ENCODE measurements at regions not wholly inside any gene's neighbourhood (a gene's known extent, or its start where the extent isn't known, plus 50 kb on each side); places are given as distances from the start of the nearest gene placed in this dataset.

GRCh38 chr4:170657761-170658160 lies 568.0 kb upstream of the AADAT start:
- Histone ChIP-seq H3K27me3 (ENCODE audit: insufficient read depth, low read length) (no peaks in the 10 kb centered on the region), H3K4me2 (ENCODE audit: low read length) (no peak overlapping the region), H3K9ac (ENCODE audit: low read length) (no peak overlapping the region), H3K79me2 (ENCODE audit: insufficient read depth, low read length) (no peaks in the 10 kb centered on the region), H3K4me1 (ENCODE audit: insufficient read depth, low read length) (no peaks in the 10 kb centered on the region), H3K9me3 (ENCODE audit: insufficient read depth, low read depth, low read length) (no peaks in the 10 kb centered on the region), H3K27ac (ENCODE audit: low read depth, low read length) (no peak overlapping the region), H2AFZ (ENCODE audit: low read depth, low read length) (no peak overlapping the region), H3K4me3 (ENCODE audit: insufficient read depth, low read depth, low read length) (no peak overlapping the region), H4K20me1 (ENCODE audit: insufficient read depth, low read length) (no peaks in the 10 kb centered on the region), H3K36me3 (ENCODE audit: insufficient read depth, low read length) (no peaks in the 10 kb centered on the region)
- TF ChIP-seq CTCF (IDR thresholded peaks at IDR 0.05; ENCODE audit: insufficient read depth, low read depth, low read length) (no peak), EZH2 (IDR thresholded peaks at IDR 0.05; ENCODE audit: insufficient read depth, low read length) (no peak)
- no peak overlapping the region for H3K27ac Mint-ChIP-seq (ENCODE audit: unreplicated experiment)
- H3K9me3 Mint-ChIP-seq (ENCODE audit: unreplicated experiment) = no peaks in the 10 kb centered on the region
- DNase-seq (ENCODE audit: low read depth) = no peak
- H3K27me3 Mint-ChIP-seq (ENCODE audit: low read depth, unreplicated experiment) = no peaks in the 10 kb centered on the region
- no peak overlapping the region for H3K4me3 Mint-ChIP-seq (ENCODE audit: unreplicated experiment)
- no peaks in the 10 kb centered on the region for H3K36me3 Mint-ChIP-seq (ENCODE audit: low read depth, unreplicated experiment)
- H3K4me1 Mint-ChIP-seq (ENCODE audit: low read depth, unreplicated experiment) = no peaks in the 10 kb centered on the region
- FAIRE-seq = no peak

GRCh38 chr4:170656506-170656905 lies 566.8 kb upstream of the AADAT start:
- Mint-ChIP-seq H3K27ac (ENCODE audit: unreplicated experiment) (no peak overlapping the region), H3K4me3 (ENCODE audit: unreplicated experiment) (no peak overlapping the region), H3K36me3 (ENCODE audit: low read depth, unreplicated experiment) (no peaks in the 10 kb centered on the region), H3K4me1 (ENCODE audit: low read depth, unreplicated experiment) (no peaks in the 10 kb centered on the region), H3K27me3 (ENCODE audit: low read depth, unreplicated experiment) (no peaks in the 10 kb centered on the region), H3K9me3 (ENCODE audit: unreplicated experiment) (no peaks in the 10 kb centered on the region)
- H3K4me1 ChIP-seq (ENCODE audit: insufficient read depth, low read length) = no peaks in the 10 kb centered on the region
- H3K36me3 ChIP-seq (ENCODE audit: insufficient read depth, low read length) = no peaks in the 10 kb centered on the region
- H3K4me3 ChIP-seq (ENCODE audit: insufficient read depth, low read depth, low read length) = no peak overlapping the region
- no peak overlapping the region for H3K9ac ChIP-seq (ENCODE audit: low read length)
- no peaks in the 10 kb centered on the region for H3K79me2 ChIP-seq (ENCODE audit: insufficient read depth, low read length)
- no peak for TF ChIP-seq EZH2 (IDR thresholded peaks at IDR 0.05; ENCODE audit: insufficient read depth, low read length)
- no peak for TF ChIP-seq CTCF (IDR thresholded peaks at IDR 0.05; ENCODE audit: insufficient read depth, low read depth, low read length)
- H3K9me3 ChIP-seq (ENCODE audit: insufficient read depth, low read depth, low read length) = no peaks in the 10 kb centered on the region
- no peak for FAIRE-seq
- no peak for DNase-seq (ENCODE audit: low read depth)
- H3K27ac ChIP-seq (ENCODE audit: low read depth, low read length) = no peak overlapping the region
- H4K20me1 ChIP-seq (ENCODE audit: insufficient read depth, low read length) = no peaks in the 10 kb centered on the region
- no peak overlapping the region for H2AFZ ChIP-seq (ENCODE audit: low read depth, low read length)
- H3K27me3 ChIP-seq (ENCODE audit: insufficient read depth, low read length) = no peaks in the 10 kb centered on the region
- no peak overlapping the region for H3K4me2 ChIP-seq (ENCODE audit: low read length)

- no peak overlapping the region for H2AFZ ChIP-seq (ENCODE audit: low read depth, low read length)
- no peak overlapping the region for H3K4me3 ChIP-seq (ENCODE audit: insufficient read depth, low read depth, low read length)
- no peaks in the 10 kb centered on the region for H3K27me3 ChIP-seq (ENCODE audit: insufficient read depth, low read length)
- H3K4me2 ChIP-seq (ENCODE audit: low read length) = no peak overlapping the region
- no peak overlapping the region for H3K27ac ChIP-seq (ENCODE audit: low read depth, low read length)
- H3K4me1 Mint-ChIP-seq (ENCODE audit: low read depth, unreplicated experiment) = no peaks in the 10 kb centered on the region
- no peak overlapping the region for H3K9ac ChIP-seq (ENCODE audit: low read length)
- H3K9me3 ChIP-seq (ENCODE audit: insufficient read depth, low read depth, low read length) = no peaks in the 10 kb centered on the region
- TF ChIP-seq EZH2 (IDR thresholded peaks at IDR 0.05; ENCODE audit: insufficient read depth, low read length) = no peak
- no peak for TF ChIP-seq CTCF (IDR thresholded peaks at IDR 0.05; ENCODE audit: insufficient read depth, low read depth, low read length)
- no peaks in the 10 kb centered on the region for H4K20me1 ChIP-seq (ENCODE audit: insufficient read depth, low read length)
- H3K79me2 ChIP-seq (ENCODE audit: insufficient read depth, low read length) = no peaks in the 10 kb centered on the region
- no peaks in the 10 kb centered on the region for H3K36me3 ChIP-seq (ENCODE audit: insufficient read depth, low read length)
- H3K27me3 Mint-ChIP-seq (ENCODE audit: low read depth, unreplicated experiment) = no peaks in the 10 kb centered on the region
- no peaks in the 10 kb centered on the region for H3K36me3 Mint-ChIP-seq (ENCODE audit: low read depth, unreplicated experiment)
- no peak for FAIRE-seq
- no peak overlapping the region for H3K4me3 Mint-ChIP-seq (ENCODE audit: unreplicated experiment)
- H3K27ac Mint-ChIP-seq (ENCODE audit: unreplicated experiment) = no peak overlapping the region
- peaks cover 2% of the 10 kb centered on the region for H3K9me3 Mint-ChIP-seq (ENCODE audit: unreplicated experiment)
- DNase-seq (ENCODE audit: low read depth) = no peak
- H3K4me1 ChIP-seq (ENCODE audit: insufficient read depth, low read length) = no peaks in the 10 kb centered on the region
These were observed 562.8 kb upstream of the AADAT start for GRCh38 chr4:170652571-170652970.

All from astrocyte (in vitro differentiated cells and primary cell).